NOMO-1 treated with DMSO at 0.1 percent for 48 hours (cell line): ENCODE measurements at regions not wholly inside any gene's neighbourhood (a gene's known extent, or its start where the extent isn't known, plus 50 kb on each side); places are given as distances from the start of the nearest gene placed in this dataset.
"Not testable (repeated sequence)": the region's sequence is repeated elsewhere in the genome, so short reads cannot be mapped to it uniquely, and the experiment has no call there.

Experiments
- DNase-seq: peaks from one replicate; lab custom pipeline; 2025; ENCODE audit not compliant: unreplicated experiment; lab: John Stamatoyannopoulos, UW

- not testable (repeated sequence) for DNase-seq
These were observed 106.7 kb upstream of the SLC24A2 start for GRCh38 chr9:19895578-19895977.

GRCh38 chr9:19895006-19895405, 106.2 kb upstream of the SLC24A2 start:
- DNase-seq = no peak

GRCh38 chr9:19885608-19886007, 96.8 kb upstream of the SLC24A2 start:
- DNase-seq = no peak

DNA sequence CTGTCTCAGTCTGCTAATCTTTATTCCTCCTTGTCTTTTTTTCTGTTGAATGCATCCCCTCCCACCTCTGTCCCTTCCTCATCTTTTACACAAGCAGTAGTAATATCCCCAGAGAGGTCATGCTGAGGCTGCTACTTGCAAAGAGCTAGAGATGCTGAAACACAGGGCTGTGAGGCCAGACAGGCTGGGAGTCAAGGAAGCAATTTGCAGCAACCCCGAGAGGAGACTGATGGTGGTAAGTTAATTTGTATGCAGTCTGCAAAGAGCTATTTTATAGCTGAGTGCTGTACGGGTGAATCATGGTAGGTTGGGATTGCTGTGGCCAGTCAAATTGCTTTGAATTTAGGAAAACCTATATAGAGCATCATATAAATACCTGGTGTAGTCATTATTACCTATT, 90.2 kb upstream of the SLC24A2 start:
- DNase-seq = no peak

DNA sequence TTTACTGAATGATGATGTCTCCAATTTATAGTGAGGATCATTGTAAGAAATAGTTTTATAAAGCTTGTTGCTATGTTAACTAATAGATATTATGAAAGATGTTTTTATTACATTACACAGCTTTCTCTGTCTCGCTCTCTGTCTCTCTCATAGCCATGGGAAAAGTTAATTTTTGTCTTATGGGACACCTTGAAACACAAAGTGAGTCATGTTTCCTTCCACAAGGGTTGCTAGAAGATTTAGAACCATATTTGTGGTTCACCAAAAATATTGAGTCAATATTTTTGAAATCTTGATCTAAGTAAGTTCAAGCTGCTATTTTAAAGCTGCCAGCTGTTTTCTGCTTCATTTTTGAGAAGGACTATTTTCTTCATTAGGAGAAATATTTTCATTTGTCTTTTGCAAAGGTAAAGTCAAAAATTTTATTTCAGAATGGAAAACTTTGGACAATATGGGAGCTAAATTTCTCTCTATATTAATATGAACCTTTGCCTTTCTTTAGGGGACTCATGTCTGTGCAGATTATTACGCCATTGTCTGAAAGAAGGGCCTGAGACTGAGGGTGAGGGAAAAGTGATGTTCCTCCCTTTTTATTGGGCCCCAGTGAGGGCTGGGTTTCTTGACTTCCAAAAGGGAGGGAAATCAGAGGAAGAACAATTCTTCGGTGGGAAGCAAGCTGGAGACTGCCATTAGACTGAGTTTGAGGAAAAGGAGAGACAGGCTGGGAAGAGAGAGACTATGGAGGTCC, 87.9 kb upstream of the SLC24A2 start:
- DNase-seq = no peak

GRCh38 chr9:19875291-19875920, 86.6 kb upstream of the SLC24A2 start:
- no peak for DNase-seq

- not testable (repeated sequence) for DNase-seq
These were observed 84.4 kb upstream of the SLC24A2 start for GRCh38 chr9:19873188-19873587.

GRCh38 chr9:19870988-19871387, 82.2 kb upstream of the SLC24A2 start:
- DNase-seq = no peak

- no peak for DNase-seq
These were observed 52.1 kb upstream of the SLC24A2 start for GRCh38 chr9:19840953-19841352.
